Mesenchymal stem cell (in vitro differentiated cells and primary cell): ENCODE measurements at regions not wholly inside any gene's neighbourhood (a gene's known extent, or its start where the extent isn't known, plus 50 kb on each side); places are given as distances from the start of the nearest gene placed in this dataset.

Experiments
- DNase-seq: peaks from one replicate; pipeline ENCODE4 v3.0.0-alpha.2; 2013
- H2AFZ ChIP-seq: one replicate; pipeline ENCODE4 v1.6.1; 2013; ENCODE audit warnings: low read depth, mild to moderate bottlenecking, control low read depth, inconsistent platforms, low read length, moderate library complexity
- H2AK5ac ChIP-seq: 2 replicates; pipeline ENCODE4 v1.6.1; 2013; ENCODE audit warnings: low read length, moderate library complexity, mild to moderate bottlenecking, inconsistent platforms; ENCODE audit not compliant: severe bottlenecking
- H2BK120ac ChIP-seq: one replicate; pipeline ENCODE4 v1.6.1; 2013; ENCODE audit warnings: low read depth, mild to moderate bottlenecking, inconsistent platforms, low read length, moderate library complexity
- H2BK12ac ChIP-seq, 2 experiments: one replicate each; pipeline ENCODE4 v1.6.1; 2013; ENCODE audit warnings: inconsistent platforms in 2 of 2, low read length in 2 of 2, mild to moderate bottlenecking in 2 of 2, moderate library complexity in 2 of 2, control low read depth in 1 of 2
- H2BK15ac ChIP-seq: one replicate; pipeline ENCODE4 v1.6.1; 2013; ENCODE audit warnings: mild to moderate bottlenecking, low read depth, inconsistent platforms; ENCODE audit not compliant: poor library complexity, severe bottlenecking
- H2BK5ac ChIP-seq: 2 replicates; pipeline ENCODE4 v1.6.1; 2013; ENCODE audit warnings: low read depth, mild to moderate bottlenecking, low read length, control low read depth, inconsistent platforms; ENCODE audit not compliant: poor library complexity, severe bottlenecking
- H3K14ac ChIP-seq, 2 experiments: one replicate each; pipeline ENCODE4 v1.6.1; 2013; ENCODE audit warnings: inconsistent platforms in 2 of 2, low read length in 2 of 2, control low read depth in 1 of 2, mild to moderate bottlenecking in 1 of 2, moderate library complexity in 1 of 2
- H3K18ac ChIP-seq, 2 experiments: one replicate each; pipeline ENCODE4 v1.6.1; 2013; ENCODE audit warnings: inconsistent platforms in 2 of 2, low read length in 2 of 2, control low read depth in 1 of 2, low read depth in 1 of 2, mild to moderate bottlenecking in 1 of 2
- H3K23ac ChIP-seq, 2 experiments: one replicate each; pipeline ENCODE4 v1.6.1; 2013; ENCODE audit warnings: inconsistent platforms in 2 of 2, low read length in 2 of 2, mild to moderate bottlenecking in 2 of 2, moderate library complexity in 2 of 2, control low read depth in 1 of 2
- H3K27ac ChIP-seq: 2 replicates; pipeline ENCODE4 v1.5.1; 2013; ENCODE audit warnings: mild to moderate bottlenecking, moderate library complexity, low read length, control low read depth, inconsistent platforms; ENCODE audit not compliant: poor library complexity, severe bottlenecking
- H3K27me3 ChIP-seq, 2 experiments: 2 replicates each; pipeline versions ENCODE4 v1.6.1 to v1.7.0; 2013; ENCODE audit warnings: low read length in 2 of 2, mild to moderate bottlenecking in 2 of 2, moderate library complexity in 2 of 2, control low read depth in 1 of 2, inconsistent platforms in 1 of 2; ENCODE audit not compliant: control insufficient read depth in 1 of 2, insufficient read depth in 1 of 2
- H3K36me3 ChIP-seq, 2 experiments: 2 replicates each; pipeline versions ENCODE4 v1.6.1 to v1.7.0; 2013; ENCODE audit warnings: low read length in 2 of 2, control low read depth in 1 of 2, inconsistent platforms in 1 of 2, low read depth in 1 of 2, mild to moderate bottlenecking in 1 of 2; ENCODE audit not compliant: insufficient read depth in 2 of 2, control insufficient read depth in 1 of 2
- H3K4ac ChIP-seq, 2 experiments: one replicate each; pipeline ENCODE4 v1.6.1; 2013; ENCODE audit warnings: inconsistent platforms in 2 of 2, low read length in 2 of 2, mild to moderate bottlenecking in 2 of 2, moderate library complexity in 2 of 2, control low read depth in 1 of 2, low read depth in 1 of 2
- H3K4me1 ChIP-seq: 2 replicates; pipeline ENCODE4 v1.6.1; 2013; ENCODE audit warnings: low read depth, low read length, control low read depth; ENCODE audit not compliant: control insufficient read depth, insufficient read depth
- H3K4me2 ChIP-seq: 2 replicates; pipeline ENCODE4 v1.6.1; 2013; ENCODE audit warnings: low read length, mild to moderate bottlenecking, inconsistent platforms; ENCODE audit not compliant: poor library complexity, severe bottlenecking
- H3K4me3 ChIP-seq, 2 experiments: 2 replicates each; pipeline versions ENCODE4 v1.5.1 to v1.7.0; 2013; ENCODE audit warnings: low read length in 2 of 2, mild to moderate bottlenecking in 2 of 2, control low read depth in 1 of 2, low read depth in 1 of 2; ENCODE audit not compliant: insufficient read depth in 1 of 2
- H3K79me1 ChIP-seq: replicated peaks from 2 replicates; pipeline ENCODE4 v1.6.1; 2013; ENCODE audit warnings: mild to moderate bottlenecking, control low read depth, low read length, inconsistent platforms; ENCODE audit not compliant: poor library complexity, severe bottlenecking
- H3K9ac ChIP-seq: 2 replicates; pipeline ENCODE4 v1.7.0; 2013; ENCODE audit warnings: mild to moderate bottlenecking, low read length, moderate library complexity
- H3K9me3 ChIP-seq: 2 replicates; pipeline ENCODE4 v1.7.0; 2013; ENCODE audit warnings: mild to moderate bottlenecking, low read length; ENCODE audit not compliant: control insufficient read depth
- H4K8ac ChIP-seq: one replicate; pipeline ENCODE4 v1.6.1; 2013; ENCODE audit warnings: inconsistent platforms, mild to moderate bottlenecking, low read length, moderate library complexity
- H4K91ac ChIP-seq: one replicate; pipeline ENCODE4 v1.6.1; 2013; ENCODE audit warnings: mild to moderate bottlenecking, low read length, inconsistent platforms
- WGBS: methylation state at CpG from one replicate; pipeline ENCODE4 v1.1.7; 2013; ENCODE audit warnings: mixed read lengths; 5-methylcytosine and 5-hydroxymethylcytosine counted together

- WGBS, result 34% methylated on average over 4 of the region's 5 CpGs
- DNase-seq, result no peak
- Histone ChIP-seq H2BK120ac (no peak overlapping the region), H3K27ac (no peak overlapping the region), H2BK12ac (no peak overlapping the region), H2AFZ (no peak overlapping the region), H2BK15ac (no peak overlapping the region), H3K18ac (no peak overlapping the region), H2AK5ac (no peak overlapping the region), H3K14ac (no peak overlapping the region), H3K4me3 (no peak overlapping the region), H3K27me3 (peaks cover 7 to 14% of the 10 kb centered on the region in 2 experiments), H3K79me1 (no peaks in the 10 kb centered on the region), H3K23ac (no peak overlapping the region), H3K4ac (no peak overlapping the region), H4K91ac (no peak overlapping the region), H3K4me1 (no peaks in the 10 kb centered on the region), H3K9me3 (peaks cover 33% of the 10 kb centered on the region), H3K9ac (no peak overlapping the region), H4K8ac (no peak overlapping the region), H2BK5ac (no peak overlapping the region), H3K4me2 (no peak overlapping the region), H3K36me3 (no peaks in the 10 kb centered on the region)
Measured at GRCh38 chr15:79230766-79231165, 51.8 kb upstream of the ANKRD34C start.

GRCh38 chr15:79222808-79223207 lies 59.7 kb upstream of the ANKRD34C start:
- Histone ChIP-seq H2AK5ac (no peak overlapping the region), H3K79me1 (no peaks in the 10 kb centered on the region), H3K14ac (no peak overlapping the region), H3K4ac (no peak overlapping the region), H3K4me1 (no peaks in the 10 kb centered on the region), H3K36me3 (no peaks in the 10 kb centered on the region), H3K18ac (no peak overlapping the region), H3K27ac (no peak overlapping the region), H2BK12ac (no peak overlapping the region), H3K23ac (no peak overlapping the region), H3K4me2 (no peak overlapping the region), H3K4me3 (no peak overlapping the region), H4K91ac (no peak overlapping the region), H3K9ac (no peak overlapping the region), H2BK15ac (no peak overlapping the region), H2BK5ac (no peak overlapping the region), H2AFZ (no peak overlapping the region), H3K27me3 (peaks cover 24 to 55% of the 10 kb centered on the region in 2 experiments), H2BK120ac (no peak overlapping the region), H4K8ac (no peak overlapping the region), H3K9me3 (peaks cover 8% of the 10 kb centered on the region)
- DNase-seq, result no peak
- 55% methylated on average over 2 of the region's 2 CpGs for WGBS

- Histone ChIP-seq H3K9ac (no peak overlapping the region), H3K18ac (no peak overlapping the region), H3K4ac (no peak overlapping the region), H3K23ac (no peak overlapping the region), H3K27ac (no peak overlapping the region), H2AK5ac (no peak overlapping the region), H3K4me2 (no peak overlapping the region), H3K4me3 (no peak overlapping the region), H2BK12ac (no peak overlapping the region), H2AFZ (no peak overlapping the region), H3K4me1 (no peaks in the 10 kb centered on the region), H3K14ac (no peak overlapping the region), H4K91ac (no peak overlapping the region), H3K9me3 (peaks cover 4% of the 10 kb centered on the region), H3K36me3 (no peaks in the 10 kb centered on the region), H2BK120ac (no peak overlapping the region), H2BK15ac (no peak overlapping the region), H2BK5ac (no peak overlapping the region), H4K8ac (no peak overlapping the region), H3K27me3 (peaks cover 23 to 57% of the 10 kb centered on the region in 2 experiments), H3K79me1 (no peaks in the 10 kb centered on the region)
- no peak for DNase-seq
- WGBS, result 42% methylated on average over 2 of the region's 2 CpGs
Measured at GRCh38 chr15:79221696-79222095, 60.8 kb upstream of the ANKRD34C start.

- Histone ChIP-seq H3K23ac (no peak overlapping the region), H3K79me1 (no peaks in the 10 kb centered on the region), H3K36me3 (no peaks in the 10 kb centered on the region), H2BK12ac (no peak overlapping the region), H3K4ac (no peak overlapping the region), H4K91ac (no peak overlapping the region), H2AFZ (no peak overlapping the region), H3K9me3 (peaks cover 4% of the 10 kb centered on the region), H3K27me3 (peaks cover 23 to 56% of the 10 kb centered on the region in 2 experiments), H3K18ac (no peak overlapping the region), H3K4me2 (no peak overlapping the region), H3K27ac (no peak overlapping the region), H3K14ac (peak overlapping the region in 1 of 2 experiments; percentile 58), H2BK15ac (no peak overlapping the region), H3K4me3 (no peak overlapping the region), H2AK5ac (no peak overlapping the region), H2BK5ac (no peak overlapping the region), H3K4me1 (no peaks in the 10 kb centered on the region), H3K9ac (no peak overlapping the region), H2BK120ac (no peak overlapping the region), H4K8ac (no peak overlapping the region)
- DNase-seq, result no peak
- WGBS, result 48% methylated on average over 4 of the region's 4 CpGs
Measured at GRCh38 chr15:79219393-79220056, 63.0 kb upstream of the ANKRD34C start.
